GM12878 (cell line): ENCODE measurements at regions not wholly inside any gene's neighbourhood (a gene's known extent, or its start where the extent isn't known, plus 50 kb on each side); places are given as distances from the start of the nearest gene placed in this dataset.

ENCODE experiments used
- ATAC-seq: fragments of 200-7000 bp; cut with Tn5 transposase; 3 replicates; pipeline ENCODE4 v1.9.1; 2020; ENCODE audit warnings: mild to moderate bottlenecking, moderate library complexity
- BruUV-seq: library from RNA; stranded (reverse); fragments of 400-500 nt; replicated peaks from 2 replicates; lab custom pipeline; 2021; lab: Mats Ljungman, UMichigan
- CTCF ChIA-PET: fragments of 300-600 bp; sonication (Branson Sonifier 250); formaldehyde crosslinking; extraction: SDS; loops from one replicate; lab custom pipeline; 2021; ENCODE audit warnings: inconsistent platforms; lab: Yijun Ruan, JAX
- POLR2A ChIA-PET: fragments of 350-600 bp; formaldehyde crosslinking; extraction: SDS; loops from one replicate; lab custom pipeline; 2021; ENCODE audit warnings: inconsistent platforms; lab: Charles Lee
- RAD21 ChIA-PET: fragments of 300-600 bp; sonication (Branson Sonifier 250); formaldehyde crosslinking; loops from one replicate; lab custom pipeline; 2023; ENCODE audit warnings: antibody characterized with exemption; ENCODE audit not compliant: unreplicated experiment; lab: Charles Lee
- SMC1A ChIA-PET: fragments of 300-600 bp; sonication (Branson Sonifier 250); formaldehyde crosslinking; loops from one replicate; lab custom pipeline; 2023; ENCODE audit not compliant: unreplicated experiment, uncharacterized antibody; lab: Charles Lee
- DNase-seq: peaks from one replicate; pipeline ENCODE4 v3.0.0-alpha.2; 2011; ENCODE audit warnings: low read depth, low spot score
- FAIRE-seq: peaks from 3 replicates; lab custom pipeline; 2011; peaks lifted over from hg19 to GRCh38; lab: Jason Lieb, UNC
- H2AFZ ChIP-seq: 2 replicates; pipeline ENCODE4 v1.6.0; 2011; ENCODE audit warnings: low read depth, low read length, control low read depth; ENCODE audit not compliant: control insufficient read depth
- H3K27ac ChIP-seq: 2 replicates; pipeline ENCODE4 v1.5.1; 2011; ENCODE audit warnings: control low read depth; ENCODE audit not compliant: control insufficient read depth, insufficient read depth
- H3K27me3 ChIP-seq, 2 experiments: replicated peaks in 1 of 2; 2 replicates each; pipeline versions ENCODE4 v1.6.0 to v1.6.1; 2011; ENCODE audit warnings: low read length in 1 of 2; ENCODE audit not compliant: control insufficient read depth in 2 of 2, insufficient read depth in 2 of 2
- H3K36me3 ChIP-seq, 2 experiments: 2 replicates each; pipeline ENCODE4 v1.5.1; 2011; ENCODE audit warnings: low read length in 1 of 2; ENCODE audit not compliant: control insufficient read depth in 2 of 2, insufficient read depth in 2 of 2
- H3K4me1 ChIP-seq: 2 replicates; pipeline ENCODE4 v1.6.1; 2011; ENCODE audit warnings: mild to moderate bottlenecking, low read length, moderate library complexity, mixed read lengths; ENCODE audit not compliant: control insufficient read depth, insufficient read depth
- H3K4me2 ChIP-seq: 2 replicates; pipeline ENCODE4 v1.6.0; 2011; ENCODE audit warnings: control low read depth; ENCODE audit not compliant: control insufficient read depth, insufficient read depth
- H3K4me3 ChIP-seq: fragments of 200-600 bp; sonication (generic); 2 replicates; pipeline ENCODE4 v1.5.1; 2016
- H3K79me2 ChIP-seq: 2 replicates; pipeline ENCODE4 v1.6.0; 2011; ENCODE audit warnings: low read length; ENCODE audit not compliant: control insufficient read depth, insufficient read depth
- H3K9ac ChIP-seq: 2 replicates; pipeline ENCODE4 v1.8.0; 2011; ENCODE audit warnings: low read length, control low read depth, mixed read lengths; ENCODE audit not compliant: control insufficient read depth, insufficient read depth
- H3K9me3 ChIP-seq: replicated peaks from 3 replicates; pipeline ENCODE4 v1.5.1; 2011; ENCODE audit warnings: mild to moderate bottlenecking, low read length; ENCODE audit not compliant: control insufficient read depth, insufficient read depth
- H4K20me1 ChIP-seq: 2 replicates; pipeline ENCODE4 v1.6.0; 2011; ENCODE audit not compliant: control insufficient read depth, insufficient read depth
- ATF7 ChIP-seq: fragments of 450-650 bp; IDR thresholded peaks from 2 replicates; pipeline ENCODE4 v1.6.1; 2016; ENCODE audit warnings: low read depth, mild to moderate bottlenecking
- CBX5 ChIP-seq: sonication (generic); IDR thresholded peaks from 2 replicates; pipeline ENCODE4 v1.6.1; 2016; ENCODE audit warnings: low read depth, moderate library complexity, mild to moderate bottlenecking, inconsistent platforms
- CTCF ChIP-seq, 3 experiments: IDR thresholded peaks in 2 of 3; conservative IDR thresholded peaks in 1 of 3; 2 replicates each; pipeline ENCODE4 v1.5.1; 2011; ENCODE audit warnings: low read depth in 3 of 3, low read length in 3 of 3, mild to moderate bottlenecking in 3 of 3, control low read depth in 2 of 3, moderate library complexity in 2 of 3, inconsistent platforms in 1 of 3, mixed read lengths in 1 of 3; ENCODE audit not compliant: control insufficient read depth in 2 of 3, insufficient read depth in 1 of 3; ENCODE audit errors: extremely low read depth in 1 of 3
- ESRRA ChIP-seq: IDR thresholded peaks from 2 replicates; pipeline ENCODE4 v1.6.1; 2012; ENCODE audit warnings: mild to moderate bottlenecking, low read length, improper control_type of control experiment
- KAT2A ChIP-seq: conservative IDR thresholded peaks from 2 replicates; pipeline ENCODE4 v1.6.1; 2011; ENCODE audit warnings: low read depth, low read length; ENCODE audit not compliant: control insufficient read depth
- NFXL1 ChIP-seq: fragments of 450-650 bp; IDR thresholded peaks from 2 replicates; pipeline ENCODE4 v1.6.1; 2017; ENCODE audit warnings: antibody characterized with exemption, mild to moderate bottlenecking, borderline replicate concordance
- RAD21 ChIP-seq: IDR thresholded peaks from 2 replicates; pipeline ENCODE4 v1.6.1; 2011; ENCODE audit warnings: mild to moderate bottlenecking, low read depth, low read length, moderate library complexity; ENCODE audit not compliant: insufficient read depth
- SMAD5 ChIP-seq: IDR thresholded peaks from 2 replicates; pipeline ENCODE4 v1.6.1; 2016; ENCODE audit warnings: antibody characterized with exemption, low read depth
- SMC3 ChIP-seq: IDR thresholded peaks from 2 replicates; pipeline ENCODE4 v1.6.1; 2011; ENCODE audit warnings: low read length, improper control_type of control experiment, borderline replicate concordance
- TBL1XR1 ChIP-seq: IDR thresholded peaks from 2 replicates; pipeline ENCODE4 v1.6.1; 2012; ENCODE audit warnings: low read depth, low read length, improper control_type of control experiment
- WGBS: methylation state at CpG from one replicate; pipeline ENCODE4 v1.1.6; 2016; ENCODE audit warnings: low lambda C conversion rate; ENCODE audit not compliant: insufficient replicate concordance, insufficient coverage; ENCODE audit errors: missing lambda C conversion rate; 5-methylcytosine and 5-hydroxymethylcytosine counted together
- in situ Hi-C: fragments of 300-500 bp; cut with MboI; formaldehyde crosslinking; loops from 9 replicates; pipeline ENCODE4 v1.14.3; 2018; ENCODE audit warnings: mixed read lengths
- intact Hi-C: fragments of 100-400 bp; cut with micrococcal nuclease; formaldehyde crosslinking; loops from one replicate; pipeline ENCODE4 v1.14.2; 2022; ENCODE audit not compliant: unreplicated experiment
- TF ChIP-seq, protein P1 (sequence below): IDR thresholded peaks from 2 replicates; pipeline ENCODE4 v1.6.1; 2011; ENCODE audit warnings: borderline replicate concordance, low read depth, mild to moderate bottlenecking, moderate library complexity, mixed read lengths, low read length; ENCODE audit not compliant: insufficient read depth; ENCODE audit errors: extremely low read length
- TF ChIP-seq, protein P2 (sequence below): fragments of 150-350 bp; IDR thresholded peaks from 2 replicates; pipeline ENCODE4 v1.6.1; 2014; ENCODE audit warnings: mild to moderate bottlenecking, low read depth, low read length
- TF ChIP-seq, protein P3 (sequence below): IDR thresholded peaks from 2 replicates; pipeline ENCODE4 v1.6.1; 2012; ENCODE audit warnings: improper control_type of control experiment, low read depth, low read length; ENCODE audit not compliant: insufficient replicate concordance

DNA sequence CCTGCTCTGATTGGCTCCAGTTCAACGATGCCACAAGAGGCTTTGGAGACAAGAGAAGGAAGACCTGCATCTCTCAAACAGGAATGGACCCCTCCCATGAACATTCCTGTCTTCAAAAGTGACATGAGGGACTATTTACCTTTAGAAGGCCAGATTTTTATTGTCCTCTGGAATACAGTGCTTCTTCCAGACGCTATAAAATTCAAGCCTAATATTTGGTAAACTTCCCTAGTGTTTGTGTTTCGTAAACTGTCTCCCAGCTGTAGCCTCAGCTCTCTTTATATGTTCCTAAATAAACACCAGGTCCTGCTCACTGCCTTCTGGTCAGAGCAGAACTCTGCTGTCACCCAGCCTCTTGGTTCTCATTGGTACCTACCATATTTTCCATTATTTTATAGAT is 157.8 kb downstream of the CCDC34 start (continued):
- TF ChIP-seq TBL1XR1 (no peak), CBX5 (no peak)

DNA sequence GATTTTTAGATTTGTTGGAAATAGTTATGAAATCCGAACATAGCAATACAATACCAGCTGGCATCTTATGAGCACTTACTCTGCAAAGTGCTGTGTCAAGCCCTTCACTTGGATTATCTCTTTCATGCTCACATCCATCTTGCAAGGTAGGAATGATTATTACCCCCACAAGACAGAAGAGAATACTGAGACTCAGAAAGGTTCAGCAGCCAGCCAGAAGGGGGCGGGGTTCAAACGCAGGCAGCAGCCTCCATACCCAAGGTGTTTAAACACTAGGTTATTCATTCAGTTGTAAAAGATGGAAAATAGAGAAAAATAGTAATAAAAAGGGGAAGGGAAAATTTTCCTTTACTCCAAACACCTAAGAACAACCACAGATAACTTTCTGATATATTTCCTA is 158.5 kb downstream of the CCDC34 start:
- DNase-seq (no peak), ATAC-seq (peak; percentile 78), FAIRE-seq (no peak)
- SMC1A ChIA-PET: interaction anchor here (5.9 kb wide), 1 partner anchor 92 kb away, joined by 29 read pairs; no protein-coding TSS in a partner anchor
- RAD21 ChIA-PET: interaction anchor here (1.4 kb wide), 1 partner anchor 92 kb away, joined by 8 read pairs; no protein-coding TSS in a partner anchor
- BruUV-seq: no TSS peak
- CTCF ChIA-PET: interaction anchor here (0.6 to 8.9 kb wide), 4 partner anchors 90 to 292 kb away, joined by 3 to 72 read pairs (median 10); no protein-coding TSS in a partner anchor
- intact Hi-C loops: loop anchor here (2.0 kb wide), 1 partner anchor 92 kb away; no protein-coding TSS in a partner anchor
- no peak overlapping the region for H3K4me3 ChIP-seq
- H3K9me3 ChIP-seq: no peaks in the 10 kb centered on the region
- H2AFZ ChIP-seq: no peak overlapping the region
- no peaks in the 10 kb centered on the region for H3K79me2 ChIP-seq
- no peaks in the 10 kb centered on the region for H3K4me1 ChIP-seq
- no peaks in the 10 kb centered on the region for H3K27me3 ChIP-seq
- H3K27ac ChIP-seq: no peak overlapping the region
- no peak overlapping the region for H3K9ac ChIP-seq
- POLR2A ChIA-PET: no interaction called here
- H3K36me3 ChIP-seq: no peaks in the 10 kb centered on the region
- WGBS: 0% methylated on average over 3 of the region's 3 CpGs
- no peak overlapping the region for H3K4me2 ChIP-seq
- in situ Hi-C loops: no loop called here
- H4K20me1 ChIP-seq: no peaks in the 10 kb centered on the region
- TF ChIP-seq ATF7 (no peak), SMAD5 (no peak), KAT2A (no peak), RAD21 (peak; percentile 22; the same call in 1 of the 2 replicates), NFXL1 (no peak), SMC3 (peak; percentile 52; the same call in 1 of the 2 replicates), CTCF (IDR thresholded peaks at IDR 0.05 in 2 of 3, conservative IDR thresholded peaks at IDR 0.05 in 1 of 3; ENCODE audit: control insufficient read depth in 2 of 3, extremely low read depth in 1 of 3, insufficient read depth in 1 of 3, low read depth in 3 of 3, low read length in 3 of 3) (peak; percentile 28 to 42 (median 34); a peak in 4 of 6 replicates), ESRRA (no peak)
- TF ChIP-seq, protein P1, sequence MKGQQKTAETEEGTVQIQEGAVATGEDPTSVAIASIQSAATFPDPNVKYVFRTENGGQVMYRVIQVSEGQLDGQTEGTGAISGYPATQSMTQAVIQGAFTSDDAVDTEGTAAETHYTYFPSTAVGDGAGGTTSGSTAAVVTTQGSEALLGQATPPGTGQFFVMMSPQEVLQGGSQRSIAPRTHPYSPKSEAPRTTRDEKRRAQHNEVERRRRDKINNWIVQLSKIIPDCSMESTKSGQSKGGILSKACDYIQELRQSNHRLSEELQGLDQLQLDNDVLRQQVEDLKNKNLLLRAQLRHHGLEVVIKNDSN: no peak
- TF ChIP-seq, protein P2, sequence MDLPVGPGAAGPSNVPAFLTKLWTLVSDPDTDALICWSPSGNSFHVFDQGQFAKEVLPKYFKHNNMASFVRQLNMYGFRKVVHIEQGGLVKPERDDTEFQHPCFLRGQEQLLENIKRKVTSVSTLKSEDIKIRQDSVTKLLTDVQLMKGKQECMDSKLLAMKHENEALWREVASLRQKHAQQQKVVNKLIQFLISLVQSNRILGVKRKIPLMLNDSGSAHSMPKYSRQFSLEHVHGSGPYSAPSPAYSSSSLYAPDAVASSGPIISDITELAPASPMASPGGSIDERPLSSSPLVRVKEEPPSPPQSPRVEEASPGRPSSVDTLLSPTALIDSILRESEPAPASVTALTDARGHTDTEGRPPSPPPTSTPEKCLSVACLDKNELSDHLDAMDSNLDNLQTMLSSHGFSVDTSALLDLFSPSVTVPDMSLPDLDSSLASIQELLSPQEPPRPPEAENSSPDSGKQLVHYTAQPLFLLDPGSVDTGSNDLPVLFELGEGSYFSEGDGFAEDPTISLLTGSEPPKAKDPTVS: no peak
- TF ChIP-seq, protein P3, sequence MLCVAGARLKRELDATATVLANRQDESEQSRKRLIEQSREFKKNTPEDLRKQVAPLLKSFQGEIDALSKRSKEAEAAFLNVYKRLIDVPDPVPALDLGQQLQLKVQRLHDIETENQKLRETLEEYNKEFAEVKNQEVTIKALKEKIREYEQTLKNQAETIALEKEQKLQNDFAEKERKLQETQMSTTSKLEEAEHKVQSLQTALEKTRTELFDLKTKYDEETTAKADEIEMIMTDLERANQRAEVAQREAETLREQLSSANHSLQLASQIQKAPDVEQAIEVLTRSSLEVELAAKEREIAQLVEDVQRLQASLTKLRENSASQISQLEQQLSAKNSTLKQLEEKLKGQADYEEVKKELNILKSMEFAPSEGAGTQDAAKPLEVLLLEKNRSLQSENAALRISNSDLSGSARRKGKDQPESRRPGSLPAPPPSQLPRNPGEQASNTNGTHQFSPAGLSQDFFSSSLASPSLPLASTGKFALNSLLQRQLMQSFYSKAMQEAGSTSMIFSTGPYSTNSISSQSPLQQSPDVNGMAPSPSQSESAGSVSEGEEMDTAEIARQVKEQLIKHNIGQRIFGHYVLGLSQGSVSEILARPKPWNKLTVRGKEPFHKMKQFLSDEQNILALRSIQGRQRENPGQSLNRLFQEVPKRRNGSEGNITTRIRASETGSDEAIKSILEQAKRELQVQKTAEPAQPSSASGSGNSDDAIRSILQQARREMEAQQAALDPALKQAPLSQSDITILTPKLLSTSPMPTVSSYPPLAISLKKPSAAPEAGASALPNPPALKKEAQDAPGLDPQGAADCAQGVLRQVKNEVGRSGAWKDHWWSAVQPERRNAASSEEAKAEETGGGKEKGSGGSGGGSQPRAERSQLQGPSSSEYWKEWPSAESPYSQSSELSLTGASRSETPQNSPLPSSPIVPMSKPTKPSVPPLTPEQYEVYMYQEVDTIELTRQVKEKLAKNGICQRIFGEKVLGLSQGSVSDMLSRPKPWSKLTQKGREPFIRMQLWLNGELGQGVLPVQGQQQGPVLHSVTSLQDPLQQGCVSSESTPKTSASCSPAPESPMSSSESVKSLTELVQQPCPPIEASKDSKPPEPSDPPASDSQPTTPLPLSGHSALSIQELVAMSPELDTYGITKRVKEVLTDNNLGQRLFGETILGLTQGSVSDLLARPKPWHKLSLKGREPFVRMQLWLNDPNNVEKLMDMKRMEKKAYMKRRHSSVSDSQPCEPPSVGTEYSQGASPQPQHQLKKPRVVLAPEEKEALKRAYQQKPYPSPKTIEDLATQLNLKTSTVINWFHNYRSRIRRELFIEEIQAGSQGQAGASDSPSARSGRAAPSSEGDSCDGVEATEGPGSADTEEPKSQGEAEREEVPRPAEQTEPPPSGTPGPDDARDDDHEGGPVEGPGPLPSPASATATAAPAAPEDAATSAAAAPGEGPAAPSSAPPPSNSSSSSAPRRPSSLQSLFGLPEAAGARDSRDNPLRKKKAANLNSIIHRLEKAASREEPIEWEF: no peak
